ENCODE measurements at regions not wholly inside any gene's neighbourhood (a gene's known extent, or its start where the extent isn't known, plus 50 kb on each side); places are given as distances from the start of the nearest gene placed in this dataset.

DNA sequence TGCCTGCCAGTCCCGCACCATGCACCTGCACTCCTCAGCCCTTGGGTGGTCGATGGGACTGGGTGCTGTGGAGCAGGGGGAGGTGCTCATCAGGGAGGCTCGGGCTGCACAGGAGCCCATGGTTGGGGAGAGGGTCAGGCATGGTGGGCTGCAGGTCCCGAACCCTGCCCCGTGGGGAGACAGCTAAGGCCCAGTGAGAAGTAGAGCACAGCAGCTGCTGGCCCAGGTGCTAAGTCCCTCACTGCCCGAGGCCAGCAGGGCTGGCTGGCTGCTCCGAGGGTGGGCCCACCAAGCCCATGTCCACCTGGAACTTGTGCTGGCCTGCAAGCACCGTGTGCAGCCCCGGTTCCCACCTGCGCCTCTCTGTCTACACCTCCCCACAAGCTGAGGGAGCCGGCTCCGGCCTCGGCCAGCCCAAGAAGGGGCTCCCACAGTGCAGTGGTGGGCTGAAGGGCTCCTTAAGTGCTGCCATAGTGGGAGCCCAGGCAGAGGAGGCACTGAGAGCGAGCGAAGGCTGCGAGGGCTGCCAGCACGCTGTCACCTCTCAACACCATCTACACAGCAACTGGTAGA, 88.5 kb upstream of the ELAVL2 start:
- no peak overlapping the region for H3K4me2 ChIP-seq (ENCODE audit: low read length)
- no peaks in the 10 kb centered on the region for H3K27me3 ChIP-seq (ENCODE audit: insufficient read depth, low read depth, low read length)
- TF ChIP-seq EP300 (conservative IDR thresholded peaks at IDR 0.05; ENCODE audit: poor library complexity, severe bottlenecking), result no peak
- no peak for TF ChIP-seq TAF1 (IDR thresholded peaks at IDR 0.05; ENCODE audit: low read depth)
- TF ChIP-seq SMC3 (conservative IDR thresholded peaks at IDR 0.05; ENCODE audit: poor library complexity), result no peak
- no peak for TF ChIP-seq POLR2AphosphoS5 (IDR thresholded peaks at IDR 0.05)
- TF ChIP-seq, protein P1, sequence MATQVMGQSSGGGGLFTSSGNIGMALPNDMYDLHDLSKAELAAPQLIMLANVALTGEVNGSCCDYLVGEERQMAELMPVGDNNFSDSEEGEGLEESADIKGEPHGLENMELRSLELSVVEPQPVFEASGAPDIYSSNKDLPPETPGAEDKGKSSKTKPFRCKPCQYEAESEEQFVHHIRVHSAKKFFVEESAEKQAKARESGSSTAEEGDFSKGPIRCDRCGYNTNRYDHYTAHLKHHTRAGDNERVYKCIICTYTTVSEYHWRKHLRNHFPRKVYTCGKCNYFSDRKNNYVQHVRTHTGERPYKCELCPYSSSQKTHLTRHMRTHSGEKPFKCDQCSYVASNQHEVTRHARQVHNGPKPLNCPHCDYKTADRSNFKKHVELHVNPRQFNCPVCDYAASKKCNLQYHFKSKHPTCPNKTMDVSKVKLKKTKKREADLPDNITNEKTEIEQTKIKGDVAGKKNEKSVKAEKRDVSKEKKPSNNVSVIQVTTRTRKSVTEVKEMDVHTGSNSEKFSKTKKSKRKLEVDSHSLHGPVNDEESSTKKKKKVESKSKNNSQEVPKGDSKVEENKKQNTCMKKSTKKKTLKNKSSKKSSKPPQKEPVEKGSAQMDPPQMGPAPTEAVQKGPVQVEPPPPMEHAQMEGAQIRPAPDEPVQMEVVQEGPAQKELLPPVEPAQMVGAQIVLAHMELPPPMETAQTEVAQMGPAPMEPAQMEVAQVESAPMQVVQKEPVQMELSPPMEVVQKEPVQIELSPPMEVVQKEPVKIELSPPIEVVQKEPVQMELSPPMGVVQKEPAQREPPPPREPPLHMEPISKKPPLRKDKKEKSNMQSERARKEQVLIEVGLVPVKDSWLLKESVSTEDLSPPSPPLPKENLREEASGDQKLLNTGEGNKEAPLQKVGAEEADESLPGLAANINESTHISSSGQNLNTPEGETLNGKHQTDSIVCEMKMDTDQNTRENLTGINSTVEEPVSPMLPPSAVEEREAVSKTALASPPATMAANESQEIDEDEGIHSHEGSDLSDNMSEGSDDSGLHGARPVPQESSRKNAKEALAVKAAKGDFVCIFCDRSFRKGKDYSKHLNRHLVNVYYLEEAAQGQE (IDR thresholded peaks at IDR 0.05; ENCODE audit: borderline replicate concordance), result no peak
- no peak for TF ChIP-seq EZH2 (IDR thresholded peaks at IDR 0.05; ENCODE audit: borderline replicate concordance, insufficient read depth, low read length, poor library complexity, severe bottlenecking)
- no peak for TF ChIP-seq RAD21 (conservative IDR thresholded peaks at IDR 0.05)
- TF ChIP-seq, protein P2, sequence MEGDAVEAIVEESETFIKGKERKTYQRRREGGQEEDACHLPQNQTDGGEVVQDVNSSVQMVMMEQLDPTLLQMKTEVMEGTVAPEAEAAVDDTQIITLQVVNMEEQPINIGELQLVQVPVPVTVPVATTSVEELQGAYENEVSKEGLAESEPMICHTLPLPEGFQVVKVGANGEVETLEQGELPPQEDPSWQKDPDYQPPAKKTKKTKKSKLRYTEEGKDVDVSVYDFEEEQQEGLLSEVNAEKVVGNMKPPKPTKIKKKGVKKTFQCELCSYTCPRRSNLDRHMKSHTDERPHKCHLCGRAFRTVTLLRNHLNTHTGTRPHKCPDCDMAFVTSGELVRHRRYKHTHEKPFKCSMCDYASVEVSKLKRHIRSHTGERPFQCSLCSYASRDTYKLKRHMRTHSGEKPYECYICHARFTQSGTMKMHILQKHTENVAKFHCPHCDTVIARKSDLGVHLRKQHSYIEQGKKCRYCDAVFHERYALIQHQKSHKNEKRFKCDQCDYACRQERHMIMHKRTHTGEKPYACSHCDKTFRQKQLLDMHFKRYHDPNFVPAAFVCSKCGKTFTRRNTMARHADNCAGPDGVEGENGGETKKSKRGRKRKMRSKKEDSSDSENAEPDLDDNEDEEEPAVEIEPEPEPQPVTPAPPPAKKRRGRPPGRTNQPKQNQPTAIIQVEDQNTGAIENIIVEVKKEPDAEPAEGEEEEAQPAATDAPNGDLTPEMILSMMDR (IDR thresholded peaks at IDR 0.05; ENCODE audit: poor library complexity, severe bottlenecking), result no peak
- TF ChIP-seq MXI1 (conservative IDR thresholded peaks at IDR 0.05; ENCODE audit: poor library complexity, severe bottlenecking), result no peak
- no peaks in the 10 kb centered on the region for H3K9me3 ChIP-seq (ENCODE audit: low read length)
- no peaks in the 10 kb centered on the region for H3K36me3 ChIP-seq (ENCODE audit: insufficient read depth, low read length)
- H3F3A ChIP-seq (ENCODE audit: insufficient read depth, low read length, poor library complexity, severe bottlenecking), result no peaks in the 10 kb centered on the region
- no peak overlapping the region for H3K9ac ChIP-seq (ENCODE audit: low read length)
- no peak overlapping the region for H2AFZ ChIP-seq (ENCODE audit: low read depth, low read length)
- no peak overlapping the region for H3K4me3 ChIP-seq (ENCODE audit: low read length)
- no peaks in the 10 kb centered on the region for H4K20me1 ChIP-seq (ENCODE audit: insufficient read depth)
- no peaks in the 10 kb centered on the region for H3K9me2 ChIP-seq (ENCODE audit: insufficient read depth, low read length)
- no peaks in the 10 kb centered on the region for H3K79me2 ChIP-seq (replicated peaks; ENCODE audit: insufficient read depth, low read length)
- H3K27ac ChIP-seq (ENCODE audit: low read length), result no peak overlapping the region

DNA sequence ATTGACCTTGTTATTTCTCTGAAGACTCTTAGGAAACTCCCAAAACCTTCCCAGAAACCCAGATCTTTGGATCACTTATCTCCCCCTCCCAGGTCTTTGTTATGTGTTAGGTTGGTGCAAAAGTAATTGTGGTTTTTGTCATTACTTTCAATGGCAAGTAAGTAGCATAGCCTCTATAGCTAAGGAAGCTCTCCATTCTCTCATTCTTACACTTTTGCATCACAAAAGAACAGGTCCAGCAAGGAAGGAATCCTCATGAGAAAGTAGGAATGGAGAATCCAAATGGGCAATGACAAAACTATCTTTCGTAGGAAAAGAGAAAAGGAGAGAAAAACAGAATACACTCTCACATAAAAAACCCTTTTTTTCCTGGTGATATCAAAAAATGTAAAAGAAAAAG, 81.3 kb upstream of the ELAVL2 start:
- H3K79me2 ChIP-seq (replicated peaks; ENCODE audit: insufficient read depth, low read length), result no peaks in the 10 kb centered on the region
- H2AFZ ChIP-seq (ENCODE audit: low read depth, low read length), result no peak overlapping the region
- no peaks in the 10 kb centered on the region for H3K9me2 ChIP-seq (ENCODE audit: insufficient read depth, low read length)
- no peak overlapping the region for H3K4me3 ChIP-seq (ENCODE audit: low read length)
- H3K4me2 ChIP-seq (ENCODE audit: low read length), result no peak overlapping the region
- H3K27ac ChIP-seq (ENCODE audit: low read length), result no peak overlapping the region
- H3K9me3 ChIP-seq (ENCODE audit: low read length), result no peaks in the 10 kb centered on the region
- H3K36me3 ChIP-seq (ENCODE audit: insufficient read depth, low read length), result no peaks in the 10 kb centered on the region
- TF ChIP-seq EP300 (conservative IDR thresholded peaks at IDR 0.05; ENCODE audit: poor library complexity, severe bottlenecking) (no peak), SMC3 (conservative IDR thresholded peaks at IDR 0.05; ENCODE audit: poor library complexity) (no peak), POLR2AphosphoS5 (IDR thresholded peaks at IDR 0.05) (no peak), TAF1 (IDR thresholded peaks at IDR 0.05; ENCODE audit: low read depth) (no peak), EZH2 (IDR thresholded peaks at IDR 0.05; ENCODE audit: borderline replicate concordance, insufficient read depth, low read length, poor library complexity, severe bottlenecking) (no peak)
- no peak overlapping the region for H3K9ac ChIP-seq (ENCODE audit: low read length)
- no peaks in the 10 kb centered on the region for H3F3A ChIP-seq (ENCODE audit: insufficient read depth, low read length, poor library complexity, severe bottlenecking)
- H3K27me3 ChIP-seq (ENCODE audit: insufficient read depth, low read depth, low read length), result no peaks in the 10 kb centered on the region
- H4K20me1 ChIP-seq (ENCODE audit: insufficient read depth), result no peaks in the 10 kb centered on the region
